Ovary (tissue), 3 donors: ENCODE measurements at regions not wholly inside any gene's neighbourhood (a gene's known extent, or its start where the extent isn't known, plus 50 kb on each side); places are given as distances from the start of the nearest gene placed in this dataset.

ENCODE experiments used
- CTCF ChIP-seq, 3 donors: fragments of 450-650 bp in 2 of 3; fragments of 200-600 bp in 1 of 3; IDR thresholded peaks; one replicate each; pipeline versions ENCODE4 v1.5.1 to v1.8.0; 2016 to 2022; ENCODE audit warnings: antibody characterized with exemption in 3 of 3, mild to moderate bottlenecking in 1 of 3
- EP300 ChIP-seq: sonication (generic); formaldehyde crosslinking; IDR thresholded peaks from one replicate; pipeline ENCODE4 v1.6.1; 2017; ENCODE audit warnings: antibody characterized with exemption
- donor health status: DM: no; HTN: no; CAD: no.

- no peak for TF ChIP-seq CTCF (IDR thresholded peaks at IDR 0.05)
- TF ChIP-seq EP300 = no peak
These were observed 75.4 kb upstream of the ADAMTS19 start for GRCh38 chr5:129384736-129385135.
